ENCODE measurements at regions not wholly inside any gene's neighbourhood (a gene's known extent, or its start where the extent isn't known, plus 50 kb on each side); places are given as distances from the start of the nearest gene placed in this dataset.

DNA sequence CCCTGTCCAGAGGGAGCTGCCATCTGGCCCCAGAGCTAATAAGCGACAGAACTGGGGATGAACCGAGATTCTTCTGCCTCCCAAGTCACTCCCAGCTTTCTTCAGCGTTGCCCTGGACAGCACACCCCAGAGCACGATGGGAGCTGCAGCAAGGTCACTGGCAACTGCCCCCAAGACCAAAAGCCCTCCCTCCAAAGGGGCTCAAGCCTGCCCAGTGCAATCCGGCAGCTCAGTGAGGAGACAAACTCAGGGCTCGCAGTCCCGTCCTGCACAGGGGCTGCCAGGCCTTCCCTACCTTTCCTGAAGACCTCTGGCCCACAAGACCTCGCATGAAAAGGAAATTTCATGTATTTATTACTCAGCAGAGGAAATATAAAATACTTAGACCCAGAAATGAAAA lies 174.8 kb downstream of the BCOR start:
- no peak for TF ChIP-seq RAD21 (IDR thresholded peaks at IDR 0.05; ENCODE audit: low read length)
- TF ChIP-seq, protein P1, sequence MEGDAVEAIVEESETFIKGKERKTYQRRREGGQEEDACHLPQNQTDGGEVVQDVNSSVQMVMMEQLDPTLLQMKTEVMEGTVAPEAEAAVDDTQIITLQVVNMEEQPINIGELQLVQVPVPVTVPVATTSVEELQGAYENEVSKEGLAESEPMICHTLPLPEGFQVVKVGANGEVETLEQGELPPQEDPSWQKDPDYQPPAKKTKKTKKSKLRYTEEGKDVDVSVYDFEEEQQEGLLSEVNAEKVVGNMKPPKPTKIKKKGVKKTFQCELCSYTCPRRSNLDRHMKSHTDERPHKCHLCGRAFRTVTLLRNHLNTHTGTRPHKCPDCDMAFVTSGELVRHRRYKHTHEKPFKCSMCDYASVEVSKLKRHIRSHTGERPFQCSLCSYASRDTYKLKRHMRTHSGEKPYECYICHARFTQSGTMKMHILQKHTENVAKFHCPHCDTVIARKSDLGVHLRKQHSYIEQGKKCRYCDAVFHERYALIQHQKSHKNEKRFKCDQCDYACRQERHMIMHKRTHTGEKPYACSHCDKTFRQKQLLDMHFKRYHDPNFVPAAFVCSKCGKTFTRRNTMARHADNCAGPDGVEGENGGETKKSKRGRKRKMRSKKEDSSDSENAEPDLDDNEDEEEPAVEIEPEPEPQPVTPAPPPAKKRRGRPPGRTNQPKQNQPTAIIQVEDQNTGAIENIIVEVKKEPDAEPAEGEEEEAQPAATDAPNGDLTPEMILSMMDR (IDR thresholded peaks at IDR 0.05), result no peak
- no peak for TF ChIP-seq POLR2AphosphoS5 (IDR thresholded peaks at IDR 0.05; ENCODE audit: low read depth, low read length)
- TF ChIP-seq, protein P2, sequence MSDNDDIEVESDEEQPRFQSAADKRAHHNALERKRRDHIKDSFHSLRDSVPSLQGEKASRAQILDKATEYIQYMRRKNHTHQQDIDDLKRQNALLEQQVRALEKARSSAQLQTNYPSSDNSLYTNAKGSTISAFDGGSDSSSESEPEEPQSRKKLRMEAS (IDR thresholded peaks at IDR 0.05; ENCODE audit: low read depth), result no peak
- TF ChIP-seq SIN3A (IDR thresholded peaks at IDR 0.05; ENCODE audit: borderline replicate concordance, low read depth, low read length), result no peak
